ENCODE measurements at regions not wholly inside any gene's neighbourhood (a gene's known extent, or its start where the extent isn't known, plus 50 kb on each side); places are given as distances from the start of the nearest gene placed in this dataset.

DNA sequence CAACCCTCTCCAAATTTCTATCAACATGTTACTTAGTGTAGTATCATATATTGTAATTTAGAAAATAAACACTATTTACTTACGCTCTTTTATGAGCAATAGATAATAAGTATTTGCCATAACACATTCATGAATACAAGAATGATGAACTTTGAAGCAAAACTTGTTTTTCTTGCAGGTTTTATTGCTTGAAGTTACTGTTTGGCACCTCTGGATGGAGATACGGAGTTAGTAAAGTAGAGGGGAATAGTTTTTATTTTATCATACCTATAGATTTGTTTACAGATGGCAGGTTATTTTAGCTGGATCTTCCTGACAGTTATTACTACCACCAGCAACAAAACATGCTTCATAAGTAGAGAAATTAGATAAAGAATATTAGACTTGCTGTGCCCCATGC is 274.2 kb upstream of the LRRTM4 start:
- no peak for DNase-seq (ENCODE audit: low read depth)

DNA sequence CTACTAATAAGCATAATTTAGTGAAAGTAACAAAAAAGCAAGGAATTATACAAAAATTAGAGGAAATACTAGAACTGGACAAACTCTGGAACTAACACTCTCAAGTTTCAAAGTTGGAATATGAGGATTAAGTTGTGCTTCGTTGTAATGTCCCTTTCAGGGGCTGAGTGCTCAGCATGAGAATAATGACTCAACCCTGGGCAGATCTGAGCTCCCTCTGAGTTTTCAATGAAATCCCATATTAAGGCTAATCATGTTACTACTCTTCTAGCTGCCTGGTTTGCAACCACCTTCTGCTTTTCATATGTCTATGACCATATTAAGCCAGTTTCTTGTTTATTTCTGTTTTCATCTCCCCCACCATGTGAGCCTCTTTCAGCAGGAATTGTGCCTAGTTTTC is 274.9 kb upstream of the LRRTM4 start:
- TF ChIP-seq, protein P1, sequence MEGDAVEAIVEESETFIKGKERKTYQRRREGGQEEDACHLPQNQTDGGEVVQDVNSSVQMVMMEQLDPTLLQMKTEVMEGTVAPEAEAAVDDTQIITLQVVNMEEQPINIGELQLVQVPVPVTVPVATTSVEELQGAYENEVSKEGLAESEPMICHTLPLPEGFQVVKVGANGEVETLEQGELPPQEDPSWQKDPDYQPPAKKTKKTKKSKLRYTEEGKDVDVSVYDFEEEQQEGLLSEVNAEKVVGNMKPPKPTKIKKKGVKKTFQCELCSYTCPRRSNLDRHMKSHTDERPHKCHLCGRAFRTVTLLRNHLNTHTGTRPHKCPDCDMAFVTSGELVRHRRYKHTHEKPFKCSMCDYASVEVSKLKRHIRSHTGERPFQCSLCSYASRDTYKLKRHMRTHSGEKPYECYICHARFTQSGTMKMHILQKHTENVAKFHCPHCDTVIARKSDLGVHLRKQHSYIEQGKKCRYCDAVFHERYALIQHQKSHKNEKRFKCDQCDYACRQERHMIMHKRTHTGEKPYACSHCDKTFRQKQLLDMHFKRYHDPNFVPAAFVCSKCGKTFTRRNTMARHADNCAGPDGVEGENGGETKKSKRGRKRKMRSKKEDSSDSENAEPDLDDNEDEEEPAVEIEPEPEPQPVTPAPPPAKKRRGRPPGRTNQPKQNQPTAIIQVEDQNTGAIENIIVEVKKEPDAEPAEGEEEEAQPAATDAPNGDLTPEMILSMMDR (IDR thresholded peaks at IDR 0.05; ENCODE audit: low read depth, low read length): no peak
- no peak for TF ChIP-seq MAX (IDR thresholded peaks at IDR 0.05; ENCODE audit: low read depth, low read length)
- TF ChIP-seq MYC (IDR thresholded peaks at IDR 0.05; ENCODE audit: low read depth, low read length): no peak
- TF ChIP-seq POLR2A (IDR thresholded peaks at IDR 0.05; ENCODE audit: extremely low read depth, insufficient read length): no peak
- DNase-seq (ENCODE audit: low read depth): no peak
- H3K4me3 ChIP-seq (ENCODE audit: low read depth, low read length): no peak overlapping the region

More for the DNA sequence above, 274.2 kb upstream of the LRRTM4 start:
- no peak overlapping the region for H3K4me3 ChIP-seq (ENCODE audit: low read depth, low read length)
- TF ChIP-seq, protein P1 (IDR thresholded peaks at IDR 0.05; ENCODE audit: low read depth, low read length): no peak
- TF ChIP-seq MYC (IDR thresholded peaks at IDR 0.05; ENCODE audit: low read depth, low read length): no peak
- TF ChIP-seq MAX (IDR thresholded peaks at IDR 0.05; ENCODE audit: low read depth, low read length): no peak
- TF ChIP-seq POLR2A (IDR thresholded peaks at IDR 0.05; ENCODE audit: extremely low read depth, insufficient read length): no peak

DNA sequence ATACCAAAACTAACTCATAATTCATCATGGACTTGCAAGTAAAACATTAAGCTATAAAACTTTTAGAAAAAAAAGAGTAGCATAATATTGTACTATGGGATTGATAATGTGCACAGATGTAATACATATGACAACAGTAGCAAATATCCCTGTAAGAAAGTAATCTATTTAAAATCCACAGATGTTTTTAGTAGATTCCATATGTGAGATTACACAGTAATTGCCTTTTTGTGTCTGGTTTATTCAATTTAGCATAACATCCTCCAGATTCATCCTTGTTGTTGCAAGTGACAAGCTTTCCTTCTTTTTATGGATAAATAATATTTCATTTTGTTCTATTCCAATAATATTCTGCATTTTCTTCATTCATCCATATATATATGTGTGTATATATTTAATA is 278.2 kb upstream of the LRRTM4 start:
- DNase-seq (ENCODE audit: low read depth): no peak
- no peak overlapping the region for H3K4me3 ChIP-seq (ENCODE audit: low read depth, low read length)
- TF ChIP-seq MAX (IDR thresholded peaks at IDR 0.05; ENCODE audit: low read depth, low read length): no peak
- TF ChIP-seq, protein P1 (IDR thresholded peaks at IDR 0.05; ENCODE audit: low read depth, low read length): no peak
- no peak for TF ChIP-seq POLR2A (IDR thresholded peaks at IDR 0.05; ENCODE audit: extremely low read depth, insufficient read length)
- no peak for TF ChIP-seq MYC (IDR thresholded peaks at IDR 0.05; ENCODE audit: low read depth, low read length)

DNA sequence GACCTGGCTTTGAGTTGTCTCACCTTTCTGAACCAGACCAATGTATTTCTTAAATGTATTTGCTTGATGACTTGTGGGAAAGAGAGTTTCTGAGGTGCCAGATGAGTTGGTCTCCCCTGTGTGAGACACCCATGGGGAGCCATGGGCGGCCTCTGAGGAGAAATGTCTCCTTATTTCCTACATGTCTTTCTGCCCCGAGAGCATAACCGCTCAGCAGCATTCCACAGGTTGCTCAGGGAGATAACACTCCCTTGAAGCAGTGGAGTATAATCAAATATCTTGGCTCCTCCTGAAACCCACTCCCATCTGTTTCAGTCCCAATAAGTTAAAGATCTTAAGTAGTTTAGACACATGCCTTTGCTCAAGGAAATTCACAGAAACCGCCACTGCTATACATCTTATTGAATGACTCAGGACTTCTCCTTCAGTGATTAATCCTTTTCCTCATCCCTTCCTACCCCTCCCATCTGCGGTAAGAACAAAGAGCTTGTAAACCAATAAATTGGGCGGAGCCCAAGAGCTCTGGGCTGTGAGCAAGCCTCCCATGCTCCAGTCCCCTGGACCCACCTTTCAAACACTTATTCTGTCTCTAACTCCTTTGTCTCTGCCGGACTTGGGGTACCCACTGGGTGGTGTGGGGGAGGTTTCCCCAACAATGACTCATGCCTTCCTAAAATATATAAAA is 285.5 kb upstream of the LRRTM4 start:
- peak; percentile 13 for DNase-seq (ENCODE audit: low read depth)
- no peak overlapping the region for H3K4me3 ChIP-seq (ENCODE audit: low read depth, low read length)
- TF ChIP-seq MAX (IDR thresholded peaks at IDR 0.05; ENCODE audit: low read depth, low read length) (no peak), POLR2A (IDR thresholded peaks at IDR 0.05; ENCODE audit: extremely low read depth, insufficient read length) (no peak), MYC (IDR thresholded peaks at IDR 0.05; ENCODE audit: low read depth, low read length) (no peak)
- TF ChIP-seq, protein P1 (IDR thresholded peaks at IDR 0.05; ENCODE audit: low read depth, low read length): no peak

DNA sequence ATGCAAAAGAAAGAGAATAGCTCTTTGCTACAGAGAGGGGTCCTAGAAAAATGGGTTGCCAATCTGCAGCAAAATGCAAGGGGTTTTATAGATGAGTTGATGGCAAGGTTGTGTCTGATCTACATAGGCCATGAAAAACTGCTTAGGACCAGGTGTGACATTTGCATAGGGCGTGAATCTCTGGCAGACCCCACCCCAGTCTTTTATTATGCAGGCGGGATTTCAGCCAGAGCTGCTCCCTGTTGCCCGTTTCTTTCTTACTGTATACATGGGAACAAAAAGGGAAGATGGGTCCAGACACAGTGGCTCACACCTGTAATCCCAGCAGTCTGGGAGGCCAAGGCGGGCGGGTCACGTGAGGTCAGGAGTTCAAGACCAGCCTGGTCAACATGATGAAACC is 286.4 kb upstream of the LRRTM4 start:
- TF ChIP-seq POLR2A (IDR thresholded peaks at IDR 0.05; ENCODE audit: extremely low read depth, insufficient read length) (no peak), MYC (IDR thresholded peaks at IDR 0.05; ENCODE audit: low read depth, low read length) (no peak), MAX (IDR thresholded peaks at IDR 0.05; ENCODE audit: low read depth, low read length) (no peak)
- TF ChIP-seq, protein P1 (IDR thresholded peaks at IDR 0.05; ENCODE audit: low read depth, low read length): no peak
- H3K4me3 ChIP-seq (ENCODE audit: low read depth, low read length): no peak overlapping the region
- no peak for DNase-seq (ENCODE audit: low read depth)

Measured in NB4 (cell line).